ENCODE measurements at regions not wholly inside any gene's neighbourhood (a gene's known extent, or its start where the extent isn't known, plus 50 kb on each side); places are given as distances from the start of the nearest gene placed in this dataset.

DNA sequence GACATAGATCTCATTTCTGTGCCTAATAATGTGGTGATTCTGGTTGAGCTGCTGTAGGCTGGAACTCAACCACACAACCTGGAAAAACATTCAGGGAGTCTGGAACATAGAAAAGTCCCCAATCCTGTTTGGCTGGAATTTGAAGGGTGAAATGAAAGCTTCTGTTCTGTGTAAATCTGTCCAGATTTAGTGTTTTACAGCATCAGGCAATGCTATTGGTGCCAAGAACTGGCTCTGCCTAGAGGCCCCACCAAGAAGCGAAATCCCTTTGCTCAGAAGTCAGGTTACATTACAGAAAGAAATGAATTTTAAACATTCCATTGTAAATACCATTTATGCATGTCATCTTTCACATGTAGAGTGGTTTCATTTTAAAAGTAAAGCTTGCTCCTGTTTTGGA, 56.3 kb downstream of the TMEM174 start:
- no peaks in the 10 kb centered on the region for H3K9me3 ChIP-seq
- H3K27ac ChIP-seq: no peak overlapping the region
- no peak overlapping the region for H3K4me3 ChIP-seq
- DNase-seq (no peak), ATAC-seq (no peak)
- H3K27me3 ChIP-seq (ENCODE audit: low read depth): peaks cover 78% of the 10 kb centered on the region
- peaks cover 23% of the 10 kb centered on the region for H3K4me1 ChIP-seq
- intact Hi-C loops (cut with DNase I): no loop called here
- H3K36me3 ChIP-seq: no peaks in the 10 kb centered on the region
- TF ChIP-seq, protein P1, sequence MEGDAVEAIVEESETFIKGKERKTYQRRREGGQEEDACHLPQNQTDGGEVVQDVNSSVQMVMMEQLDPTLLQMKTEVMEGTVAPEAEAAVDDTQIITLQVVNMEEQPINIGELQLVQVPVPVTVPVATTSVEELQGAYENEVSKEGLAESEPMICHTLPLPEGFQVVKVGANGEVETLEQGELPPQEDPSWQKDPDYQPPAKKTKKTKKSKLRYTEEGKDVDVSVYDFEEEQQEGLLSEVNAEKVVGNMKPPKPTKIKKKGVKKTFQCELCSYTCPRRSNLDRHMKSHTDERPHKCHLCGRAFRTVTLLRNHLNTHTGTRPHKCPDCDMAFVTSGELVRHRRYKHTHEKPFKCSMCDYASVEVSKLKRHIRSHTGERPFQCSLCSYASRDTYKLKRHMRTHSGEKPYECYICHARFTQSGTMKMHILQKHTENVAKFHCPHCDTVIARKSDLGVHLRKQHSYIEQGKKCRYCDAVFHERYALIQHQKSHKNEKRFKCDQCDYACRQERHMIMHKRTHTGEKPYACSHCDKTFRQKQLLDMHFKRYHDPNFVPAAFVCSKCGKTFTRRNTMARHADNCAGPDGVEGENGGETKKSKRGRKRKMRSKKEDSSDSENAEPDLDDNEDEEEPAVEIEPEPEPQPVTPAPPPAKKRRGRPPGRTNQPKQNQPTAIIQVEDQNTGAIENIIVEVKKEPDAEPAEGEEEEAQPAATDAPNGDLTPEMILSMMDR (IDR thresholded peaks at IDR 0.05): no peak

DNA sequence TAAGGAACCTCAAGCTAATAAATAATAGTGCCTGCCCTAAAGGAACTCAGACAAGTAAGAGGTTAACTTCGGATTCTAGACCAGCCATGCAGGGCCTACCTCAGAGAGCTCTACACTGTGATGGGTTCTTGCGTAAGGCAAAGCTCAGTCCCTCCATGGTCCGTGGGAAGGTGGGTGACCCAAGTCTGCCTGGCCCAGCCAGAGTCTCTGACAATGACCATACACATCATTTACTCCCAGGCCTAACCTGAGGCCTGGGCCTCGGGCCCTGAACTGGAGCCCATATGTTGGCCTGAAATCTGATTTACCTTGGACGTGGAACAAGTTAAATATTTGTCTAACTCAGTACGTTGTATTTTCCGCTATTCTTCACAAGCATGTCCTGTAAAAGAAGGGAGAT, 55.1 kb downstream of the TMEM174 start:
- Histone ChIP-seq H3K27ac (no peak overlapping the region), H3K36me3 (no peaks in the 10 kb centered on the region), H3K4me1 (peaks cover 11% of the 10 kb centered on the region), H3K4me3 (no peak overlapping the region), H3K27me3 (ENCODE audit: low read depth) (peaks cover 67% of the 10 kb centered on the region), H3K9me3 (no peaks in the 10 kb centered on the region)
- DNase-seq (no peak), ATAC-seq (no peak)
- intact Hi-C loops (cut with DNase I): no loop called here
- TF ChIP-seq, protein P1 (IDR thresholded peaks at IDR 0.05): no peak

Data from lower lobe of right lung (tissue), 2 donors.